ENCODE measurements at regions not wholly inside any gene's neighbourhood (a gene's known extent, or its start where the extent isn't known, plus 50 kb on each side); places are given as distances from the start of the nearest gene placed in this dataset.

- no peak for DNase-seq
- in situ Hi-C loops (cut with HindIII; ENCODE audit: low pct_ligation_motif_present, low pct_unique_long_range_greater_than_20kb, low sequenced_read_pairs): no loop called here
Measured at GRCh38 chr12:47017041-47017713, 62.2 kb upstream of the PCED1B start.

- DNase-seq: no peak
- in situ Hi-C loops (cut with HindIII; ENCODE audit: low pct_ligation_motif_present, low pct_unique_long_range_greater_than_20kb, low sequenced_read_pairs): no loop called here
Measured at GRCh38 chr12:47017901-47018475, 61.4 kb upstream of the PCED1B start.

- in situ Hi-C loops (cut with HindIII; ENCODE audit: low pct_ligation_motif_present, low pct_unique_long_range_greater_than_20kb, low sequenced_read_pairs): no loop called here
- no peak for DNase-seq
Measured at GRCh38 chr12:47020211-47020821, 59.1 kb upstream of the PCED1B start.

- peak; percentile 83 for DNase-seq
- in situ Hi-C loops (cut with HindIII; ENCODE audit: low pct_ligation_motif_present, low pct_unique_long_range_greater_than_20kb, low sequenced_read_pairs): no loop called here
Measured at GRCh38 chr12:47021298-47021697, 58.1 kb upstream of the PCED1B start.

- DNase-seq: peak; percentile 66
- in situ Hi-C loops (cut with HindIII; ENCODE audit: low pct_ligation_motif_present, low pct_unique_long_range_greater_than_20kb, low sequenced_read_pairs): no loop called here
Measured at GRCh38 chr12:47022296-47022695, 57.1 kb upstream of the PCED1B start.

- in situ Hi-C loops (cut with HindIII; ENCODE audit: low pct_ligation_motif_present, low pct_unique_long_range_greater_than_20kb, low sequenced_read_pairs): no loop called here
- no peak for DNase-seq
Measured at GRCh38 chr12:47023311-47023710, 56.1 kb upstream of the PCED1B start.

- in situ Hi-C loops (cut with HindIII; ENCODE audit: low pct_ligation_motif_present, low pct_unique_long_range_greater_than_20kb, low sequenced_read_pairs): no loop called here
- DNase-seq: no peak
Measured at GRCh38 chr12:47023953-47024352, 55.5 kb upstream of the PCED1B start.

GRCh38 chr12:47024463-47024862 is 55.0 kb upstream of the PCED1B start:
- no peak for DNase-seq
- in situ Hi-C loops (cut with HindIII; ENCODE audit: low pct_ligation_motif_present, low pct_unique_long_range_greater_than_20kb, low sequenced_read_pairs): no loop called here

GRCh38 chr12:47025349-47025748 is 54.1 kb upstream of the PCED1B start:
- DNase-seq: no peak
- in situ Hi-C loops (cut with HindIII; ENCODE audit: low pct_ligation_motif_present, low pct_unique_long_range_greater_than_20kb, low sequenced_read_pairs): loop anchor here (25.0 kb wide), 1 partner anchor 662 kb away; no protein-coding TSS in a partner anchor

- in situ Hi-C loops (cut with HindIII; ENCODE audit: low pct_ligation_motif_present, low pct_unique_long_range_greater_than_20kb, low sequenced_read_pairs): loop anchor here (25.0 kb wide), 1 partner anchor 662 kb away; no protein-coding TSS in a partner anchor
- DNase-seq: no peak
Measured at GRCh38 chr12:47025798-47026197, 53.6 kb upstream of the PCED1B start.

- no peak for DNase-seq
- in situ Hi-C loops (cut with HindIII; ENCODE audit: low pct_ligation_motif_present, low pct_unique_long_range_greater_than_20kb, low sequenced_read_pairs): loop anchor here (25.0 kb wide), 1 partner anchor 661 kb away; no protein-coding TSS in a partner anchor
Measured at GRCh38 chr12:47026291-47026690, 53.1 kb upstream of the PCED1B start.

Data from ACHN (cell line).